ENCODE measurements at regions not wholly inside any gene's neighbourhood (a gene's known extent, or its start where the extent isn't known, plus 50 kb on each side); places are given as distances from the start of the nearest gene placed in this dataset.

DNA sequence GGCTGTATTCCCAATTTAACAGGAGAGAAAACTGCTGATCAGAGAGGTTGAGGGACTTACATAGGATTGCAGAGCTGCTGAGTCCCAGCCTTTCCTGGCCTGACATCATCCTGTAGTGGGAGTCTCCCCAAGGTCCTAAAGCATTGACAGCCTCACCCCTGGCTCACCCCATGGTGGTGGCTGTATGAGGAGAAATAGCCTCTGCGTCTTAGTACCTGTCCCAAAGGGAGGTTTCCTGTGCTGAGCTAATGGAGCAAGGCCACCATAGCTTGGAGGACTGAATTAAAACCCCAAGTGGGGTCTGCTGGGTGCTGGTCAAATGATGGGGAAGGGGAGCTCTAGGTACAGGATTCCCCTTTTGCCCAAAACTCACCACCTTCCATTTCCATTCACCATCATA, 525.1 kb downstream of the CDH26 start:
- Mint-ChIP-seq H3K27ac (no peak overlapping the region), H3K4me3 (no peak overlapping the region), H3K9me3 (no peaks in the 10 kb centered on the region), H3K4me1 (no peaks in the 10 kb centered on the region), H3K36me3 (no peaks in the 10 kb centered on the region), H3K27me3 (peaks cover 7% of the 10 kb centered on the region in 2 donors)
- Histone ChIP-seq H3K36me3 (ENCODE audit: control insufficient read depth in 2 of 2, extremely low read depth in 1 of 2, insufficient read depth in 1 of 2, low read length in 1 of 2) (no peaks in the 10 kb centered on the region), H3K4me1 (ENCODE audit: control insufficient read depth in 1 of 2, extremely low read depth in 1 of 2, insufficient read depth in 2 of 2, low read length in 2 of 2) (no peaks in the 10 kb centered on the region), H3K9me3 (no peaks in the 10 kb centered on the region), H3K27ac (ENCODE audit: low read length) (no peak overlapping the region), H3K27me3 (replicated peaks in 1 of 2; ENCODE audit: control insufficient read depth in 2 of 2, extremely low read depth in 1 of 2, insufficient read depth in 2 of 2, low read length in 1 of 2) (peaks cover 0 to 26% of the 10 kb centered on the region in 2 experiments), H3K4me3 (ENCODE audit: control insufficient read depth in 1 of 2, extremely low read depth in 1 of 2, low read length in 1 of 2) (no peak overlapping the region)
- no CpG with 5 or more reads among the region's 1 CpG for WGBS (ENCODE audit: insufficient coverage)
- ChIA-PET POLR2A (no interaction called here), CTCF (no interaction called here)
- DNase-seq (no peak), ATAC-seq (replicated peaks in 1 of 4) (no peak)

DNA sequence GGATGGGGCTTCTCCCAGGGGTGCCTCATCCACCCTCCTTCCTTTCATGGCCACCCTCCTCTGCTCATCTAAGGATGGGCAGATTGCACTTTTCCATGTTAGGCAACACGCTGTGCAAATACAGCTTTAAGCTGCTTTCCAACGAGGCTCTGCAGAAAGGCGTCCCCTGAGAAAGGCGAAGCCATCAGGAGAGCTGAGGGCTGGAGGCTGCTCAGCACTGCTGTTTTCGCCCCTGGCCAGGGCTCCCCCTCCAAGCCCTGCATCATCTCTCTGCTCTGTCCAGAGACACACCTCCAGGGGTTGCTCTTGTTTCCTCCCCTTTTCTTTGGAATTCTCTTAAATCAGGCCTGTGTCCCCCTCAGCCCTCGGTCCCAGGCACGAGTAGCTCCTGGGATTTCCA, 526.1 kb downstream of the CDH26 start:
- peaks cover 7% of the 10 kb centered on the region in 2 donors for H3K27me3 Mint-ChIP-seq
- H3K27ac ChIP-seq (ENCODE audit: low read length), result no peak overlapping the region
- ATAC-seq (replicated peaks in 1 of 4), result no peak

DNA sequence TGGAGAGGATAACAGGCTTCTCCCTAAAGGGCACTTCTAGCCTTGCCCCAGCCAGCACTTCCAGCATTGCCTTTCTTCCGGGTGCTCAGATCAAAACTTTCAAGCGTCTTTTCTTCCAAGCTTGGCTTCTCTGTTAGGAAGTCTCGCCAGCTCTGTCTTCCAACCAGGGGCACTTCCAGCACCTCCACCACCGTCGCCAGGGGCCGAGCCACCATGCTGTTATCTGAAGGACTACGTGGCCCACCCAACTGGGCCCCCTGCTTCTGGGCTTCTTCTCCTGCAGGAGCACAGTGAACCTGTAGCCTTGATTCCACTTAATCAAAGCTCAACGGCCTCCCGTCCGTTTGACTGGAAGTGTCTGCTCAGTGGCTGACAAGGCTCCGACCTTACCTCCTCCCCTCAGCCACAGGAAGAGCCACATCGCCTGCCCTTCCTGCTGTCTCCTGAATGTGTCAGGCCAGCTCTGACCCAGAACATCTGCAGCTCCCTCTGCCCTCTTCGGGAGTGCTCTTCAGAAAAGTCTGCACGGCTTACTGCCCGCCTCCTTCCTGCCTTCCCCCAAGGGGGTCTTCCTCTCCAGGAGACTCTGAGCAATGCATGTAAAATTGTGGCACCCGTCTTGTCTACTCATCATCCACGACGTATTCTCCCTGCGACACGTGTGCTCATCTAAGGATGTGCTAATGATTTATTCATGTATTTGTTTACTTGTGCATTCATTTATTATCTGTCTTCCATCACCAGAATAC, 527.0 kb downstream of the CDH26 start:
- no peak overlapping the region for H3K27ac Mint-ChIP-seq
- H3K27me3 Mint-ChIP-seq, result peaks cover 7% of the 10 kb centered on the region in 2 donors
- no peaks in the 10 kb centered on the region for H3K9me3 ChIP-seq
- no peak overlapping the region for H3K4me3 ChIP-seq (ENCODE audit: control insufficient read depth in 1 of 2, extremely low read depth in 1 of 2, low read length in 1 of 2)
- WGBS (ENCODE audit: insufficient coverage), result 60% methylated on average over 15 of the region's 20 CpGs
- no peak for DNase-seq
- no peak overlapping the region for H3K27ac ChIP-seq (ENCODE audit: low read length)
- no peak for ATAC-seq (replicated peaks in 1 of 4)
- POLR2A ChIA-PET, result no interaction called here
- no peaks in the 10 kb centered on the region for H3K36me3 Mint-ChIP-seq
- no peaks in the 10 kb centered on the region for H3K4me1 ChIP-seq (ENCODE audit: control insufficient read depth in 1 of 2, extremely low read depth in 1 of 2, insufficient read depth in 2 of 2, low read length in 2 of 2)
- H3K4me3 Mint-ChIP-seq, result no peak overlapping the region
- H3K4me1 Mint-ChIP-seq, result no peaks in the 10 kb centered on the region
- H3K9me3 Mint-ChIP-seq, result no peaks in the 10 kb centered on the region
- H3K36me3 ChIP-seq (ENCODE audit: control insufficient read depth in 2 of 2, extremely low read depth in 1 of 2, insufficient read depth in 1 of 2, low read length in 1 of 2), result no peaks in the 10 kb centered on the region
- CTCF ChIA-PET, result no interaction called here
- peaks cover 0 to 26% of the 10 kb centered on the region in 2 experiments for H3K27me3 ChIP-seq (replicated peaks in 1 of 2; ENCODE audit: control insufficient read depth in 2 of 2, extremely low read depth in 1 of 2, insufficient read depth in 2 of 2, low read length in 1 of 2)

More for the DNA sequence above, 526.1 kb downstream of the CDH26 start:
- CTCF ChIA-PET, result no interaction called here
- Histone ChIP-seq H3K27me3 (replicated peaks in 1 of 2; ENCODE audit: control insufficient read depth in 2 of 2, extremely low read depth in 1 of 2, insufficient read depth in 2 of 2, low read length in 1 of 2) (peaks cover 0 to 26% of the 10 kb centered on the region in 2 experiments), H3K36me3 (ENCODE audit: control insufficient read depth in 2 of 2, extremely low read depth in 1 of 2, insufficient read depth in 1 of 2, low read length in 1 of 2) (no peaks in the 10 kb centered on the region), H3K4me1 (ENCODE audit: control insufficient read depth in 1 of 2, extremely low read depth in 1 of 2, insufficient read depth in 2 of 2, low read length in 2 of 2) (no peaks in the 10 kb centered on the region), H3K9me3 (no peaks in the 10 kb centered on the region), H3K4me3 (ENCODE audit: control insufficient read depth in 1 of 2, extremely low read depth in 1 of 2, low read length in 1 of 2) (no peak overlapping the region)
- 75% methylated on average over 7 of the region's 7 CpGs for WGBS (ENCODE audit: insufficient coverage)
- POLR2A ChIA-PET, result no interaction called here
- no peaks in the 10 kb centered on the region for H3K9me3 Mint-ChIP-seq
- no peak for DNase-seq
- no peak overlapping the region for H3K27ac Mint-ChIP-seq
- H3K4me3 Mint-ChIP-seq, result no peak overlapping the region
- no peaks in the 10 kb centered on the region for H3K4me1 Mint-ChIP-seq
- no peaks in the 10 kb centered on the region for H3K36me3 Mint-ChIP-seq

- H3K36me3 ChIP-seq (ENCODE audit: control insufficient read depth in 2 of 2, extremely low read depth in 1 of 2, insufficient read depth in 1 of 2, low read length in 1 of 2), result no peaks in the 10 kb centered on the region
- Mint-ChIP-seq H3K4me3 (no peak overlapping the region), H3K9me3 (no peaks in the 10 kb centered on the region), H3K27ac (no peak overlapping the region), H3K36me3 (no peaks in the 10 kb centered on the region), H3K27me3 (peaks cover 7% of the 10 kb centered on the region in 2 donors), H3K4me1 (no peaks in the 10 kb centered on the region)
- POLR2A ChIA-PET, result no interaction called here
- no peaks in the 10 kb centered on the region for H3K4me1 ChIP-seq (ENCODE audit: control insufficient read depth in 1 of 2, extremely low read depth in 1 of 2, insufficient read depth in 2 of 2, low read length in 2 of 2)
- no peak overlapping the region for H3K4me3 ChIP-seq (ENCODE audit: control insufficient read depth in 1 of 2, extremely low read depth in 1 of 2, low read length in 1 of 2)
- ATAC-seq (replicated peaks in 1 of 4), result no peak
- H3K27me3 ChIP-seq (replicated peaks in 1 of 2; ENCODE audit: control insufficient read depth in 2 of 2, extremely low read depth in 1 of 2, insufficient read depth in 2 of 2, low read length in 1 of 2), result peaks cover 0 to 20% of the 10 kb centered on the region in 2 experiments
- CTCF ChIA-PET, result no interaction called here
- WGBS (ENCODE audit: insufficient coverage), result 92% methylated on average over 9 of the region's 10 CpGs
- H3K27ac ChIP-seq (ENCODE audit: low read length), result no peak overlapping the region
- H3K9me3 ChIP-seq, result no peaks in the 10 kb centered on the region
- no peak for DNase-seq
Measured at GRCh38 chr20:60486315-60486714, 528.1 kb downstream of the CDH26 start.

- H3K4me1 ChIP-seq (ENCODE audit: control insufficient read depth in 1 of 2, extremely low read depth in 1 of 2, insufficient read depth in 2 of 2, low read length in 2 of 2), result no peaks in the 10 kb centered on the region
- no peak overlapping the region for H3K4me3 ChIP-seq (ENCODE audit: control insufficient read depth in 1 of 2, extremely low read depth in 1 of 2, low read length in 1 of 2)
- Mint-ChIP-seq H3K27ac (no peak overlapping the region), H3K9me3 (no peaks in the 10 kb centered on the region), H3K4me1 (no peaks in the 10 kb centered on the region), H3K36me3 (no peaks in the 10 kb centered on the region), H3K4me3 (no peak overlapping the region), H3K27me3 (peaks cover 7% of the 10 kb centered on the region in 2 donors)
- ATAC-seq (replicated peaks in 1 of 4) (no peak), DNase-seq (no peak)
- CTCF ChIA-PET, result no interaction called here
- H3K27ac ChIP-seq (ENCODE audit: low read length), result no peak overlapping the region
- POLR2A ChIA-PET, result no interaction called here
- peaks cover 0 to 18% of the 10 kb centered on the region in 2 experiments for H3K27me3 ChIP-seq (replicated peaks in 1 of 2; ENCODE audit: control insufficient read depth in 2 of 2, extremely low read depth in 1 of 2, insufficient read depth in 2 of 2, low read length in 1 of 2)
- no peaks in the 10 kb centered on the region for H3K9me3 ChIP-seq
- H3K36me3 ChIP-seq (ENCODE audit: control insufficient read depth in 2 of 2, extremely low read depth in 1 of 2, insufficient read depth in 1 of 2, low read length in 1 of 2), result no peaks in the 10 kb centered on the region
- WGBS (ENCODE audit: insufficient coverage), result 87% methylated on average over 7 of the region's 8 CpGs
Measured at GRCh38 chr20:60486937-60487336, 528.7 kb downstream of the CDH26 start.

DNA sequence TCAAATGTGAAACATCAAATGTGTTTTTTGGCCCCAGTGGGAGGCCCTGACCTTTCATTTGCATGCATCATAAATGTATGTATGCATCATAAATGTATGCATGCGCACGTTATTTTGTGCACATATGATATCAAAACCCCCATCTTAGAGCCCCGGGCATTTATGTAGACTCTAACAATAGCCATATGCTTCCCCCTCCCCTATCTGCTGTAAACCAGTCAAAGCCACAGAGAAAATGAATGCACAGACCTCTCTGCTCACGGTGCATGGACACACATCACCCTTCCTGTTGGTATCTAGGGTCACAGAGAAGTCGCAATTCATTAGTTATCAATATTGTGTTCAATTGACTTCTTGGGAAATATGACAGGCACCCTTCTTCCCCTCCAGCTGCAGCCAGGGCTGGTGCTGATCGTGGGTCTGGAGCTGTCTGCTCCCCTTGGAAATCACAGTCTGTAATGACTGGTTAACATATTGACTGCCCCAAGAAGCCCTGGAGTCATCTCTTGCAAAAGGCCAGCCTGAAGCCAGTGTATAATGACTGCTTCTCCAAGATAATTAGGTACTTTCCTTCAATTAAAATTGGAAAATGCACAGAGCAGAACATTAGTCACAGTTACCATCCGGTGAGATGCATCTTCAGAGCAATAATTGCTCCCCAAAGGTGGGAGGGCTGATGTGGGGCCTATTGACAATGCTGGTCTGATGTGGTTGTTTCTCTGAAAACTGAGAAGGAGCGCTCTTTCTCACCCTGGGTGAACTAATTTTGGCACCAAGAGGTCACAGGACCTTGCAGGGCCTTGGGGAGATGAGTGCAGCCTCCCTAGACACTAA, 532.2 kb downstream of the CDH26 start:
- H3K9me3 ChIP-seq, result no peaks in the 10 kb centered on the region
- H3K27ac Mint-ChIP-seq, result no peak overlapping the region
- no peak for ATAC-seq (replicated peaks in 1 of 4)
- peaks cover 2 to 8% of the 10 kb centered on the region in 2 donors for H3K27me3 Mint-ChIP-seq
- H3K36me3 Mint-ChIP-seq, result no peaks in the 10 kb centered on the region
- DNase-seq, result no peak
- no peak overlapping the region for H3K4me3 ChIP-seq (ENCODE audit: control insufficient read depth in 1 of 2, extremely low read depth in 1 of 2, low read length in 1 of 2)
- H3K4me1 ChIP-seq (ENCODE audit: control insufficient read depth in 1 of 2, extremely low read depth in 1 of 2, insufficient read depth in 2 of 2, low read length in 2 of 2), result no peaks in the 10 kb centered on the region
- H3K4me1 Mint-ChIP-seq, result no peaks in the 10 kb centered on the region
- H3K36me3 ChIP-seq (ENCODE audit: control insufficient read depth in 2 of 2, extremely low read depth in 1 of 2, insufficient read depth in 1 of 2, low read length in 1 of 2), result no peaks in the 10 kb centered on the region
- CTCF ChIA-PET, result no interaction called here
- no peak overlapping the region for H3K27ac ChIP-seq (ENCODE audit: low read length)
- POLR2A ChIA-PET, result no interaction called here
- no peaks in the 10 kb centered on the region for H3K9me3 Mint-ChIP-seq
- no peak overlapping the region for H3K4me3 Mint-ChIP-seq
- H3K27me3 ChIP-seq (replicated peaks in 1 of 2; ENCODE audit: control insufficient read depth in 2 of 2, extremely low read depth in 1 of 2, insufficient read depth in 2 of 2, low read length in 1 of 2), result peaks cover 0 to 9% of the 10 kb centered on the region in 2 experiments
- 60% methylated on average over 4 of the region's 8 CpGs for WGBS (ENCODE audit: insufficient coverage)

Measured in T-cell (primary cell).